Colonic mucosa (tissue), 4 donors: ENCODE measurements at regions not wholly inside any gene's neighbourhood (a gene's known extent, or its start where the extent isn't known, plus 50 kb on each side); places are given as distances from the start of the nearest gene placed in this dataset.

Source experiments
- DNase-seq: peaks from one replicate; pipeline ENCODE4 v3.0.0-alpha.2; 2020
- H3K27ac ChIP-seq: fragments of 200-600 bp; one replicate; pipeline ENCODE4 v1.8.0; 2021
- H3K27me3 ChIP-seq: fragments of 200-600 bp; one replicate; pipeline ENCODE4 v1.8.0; 2021
- H3K36me3 ChIP-seq: fragments of 200-600 bp; one replicate; pipeline ENCODE4 v1.8.0; 2021
- H3K4me1 ChIP-seq: fragments of 200-600 bp; one replicate; pipeline ENCODE4 v1.8.0; 2021; ENCODE audit warnings: mild to moderate bottlenecking
- H3K4me3 ChIP-seq: fragments of 200-600 bp; one replicate; pipeline ENCODE4 v1.8.0; 2021
- H3K9ac ChIP-seq, 2 donors: one replicate each; pipeline ENCODE4 v1.7.0; 2013; ENCODE audit warnings: control low read depth in 2 of 2, low read depth in 2 of 2, low read length in 2 of 2
- H3K9me3 ChIP-seq: fragments of 200-600 bp; one replicate; pipeline ENCODE4 v1.8.0; 2021
- CTCF ChIP-seq: fragments of 200-600 bp; IDR thresholded peaks from one replicate; pipeline ENCODE4 v1.8.0; 2022; ENCODE audit warnings: antibody characterized with exemption, mild to moderate bottlenecking
- intact Hi-C: fragments of 100-400 bp; cut with DNase I; formaldehyde crosslinking; loops from one replicate; pipeline ENCODE4 v1.14.1; 2022
- donor health status: healthy.
- donor health status: DM: no; HTN: no; CAD: no.
- donor health status: DM: no; HTN: no; CAD: no.

- H3K4me1 ChIP-seq: no peaks in the 10 kb centered on the region
- DNase-seq: no peak
- no peaks in the 10 kb centered on the region for H3K9me3 ChIP-seq
- no peaks in the 10 kb centered on the region for H3K27me3 ChIP-seq
- intact Hi-C loops: no loop called here
- no peaks in the 10 kb centered on the region for H3K36me3 ChIP-seq
- H3K4me3 ChIP-seq: no peak overlapping the region
- H3K9ac ChIP-seq: no peak overlapping the region
- H3K27ac ChIP-seq: no peak overlapping the region
- no peak for TF ChIP-seq CTCF
These were observed 159.0 kb upstream of the SFSWAP start for GRCh38 chr12:131551675-131552491.

- intact Hi-C loops: no loop called here
- H3K27ac ChIP-seq: no peak overlapping the region
- H3K4me1 ChIP-seq: no peaks in the 10 kb centered on the region
- H3K36me3 ChIP-seq: no peaks in the 10 kb centered on the region
- TF ChIP-seq CTCF: no peak
- no peak overlapping the region for H3K9ac ChIP-seq
- H3K4me3 ChIP-seq: no peak overlapping the region
- DNase-seq: no peak
- H3K9me3 ChIP-seq: no peaks in the 10 kb centered on the region
- H3K27me3 ChIP-seq: no peaks in the 10 kb centered on the region
These were observed 158.4 kb upstream of the SFSWAP start for GRCh38 chr12:131552492-131552863.

- no peak overlapping the region for H3K9ac ChIP-seq
- TF ChIP-seq CTCF: no peak
- intact Hi-C loops: no loop called here
- no peak for DNase-seq
- H3K4me1 ChIP-seq: no peaks in the 10 kb centered on the region
- H3K36me3 ChIP-seq: no peaks in the 10 kb centered on the region
- H3K27me3 ChIP-seq: no peaks in the 10 kb centered on the region
- H3K27ac ChIP-seq: no peak overlapping the region
- no peak overlapping the region for H3K4me3 ChIP-seq
- no peaks in the 10 kb centered on the region for H3K9me3 ChIP-seq
These were observed 157.7 kb upstream of the SFSWAP start for GRCh38 chr12:131553096-131553777.

GRCh38 chr12:131555197-131555846, 155.6 kb upstream of the SFSWAP start:
- TF ChIP-seq CTCF: no peak

GRCh38 chr12:131555866-131556265, 155.0 kb upstream of the SFSWAP start:
- H3K4me1 ChIP-seq: no peaks in the 10 kb centered on the region
- no peak overlapping the region for H3K4me3 ChIP-seq
- no peak for DNase-seq
- no peaks in the 10 kb centered on the region for H3K9me3 ChIP-seq
- no peak overlapping the region for H3K27ac ChIP-seq
- H3K36me3 ChIP-seq: no peaks in the 10 kb centered on the region
- no peak overlapping the region for H3K9ac ChIP-seq
- intact Hi-C loops: no loop called here
- no peak for TF ChIP-seq CTCF
- H3K27me3 ChIP-seq: no peaks in the 10 kb centered on the region

More at GRCh38 chr12:131555197-131555846, 155.6 kb upstream of the SFSWAP start:
- Histone ChIP-seq H3K9me3 (no peaks in the 10 kb centered on the region), H3K4me3 (no peak overlapping the region), H3K36me3 (no peaks in the 10 kb centered on the region), H3K27ac (no peak overlapping the region), H3K4me1 (no peaks in the 10 kb centered on the region), H3K27me3 (no peaks in the 10 kb centered on the region), H3K9ac (no peak overlapping the region)
- intact Hi-C loops: no loop called here
- no peak for DNase-seq
